A673 (cell line): ENCODE measurements at regions not wholly inside any gene's neighbourhood (a gene's known extent, or its start where the extent isn't known, plus 50 kb on each side); places are given as distances from the start of the nearest gene placed in this dataset.

ENCODE experiments used
- BruUV-seq: library from RNA; stranded (reverse); fragments of 400-500 nt; replicated peaks from 2 replicates; lab custom pipeline; 2021; lab: Mats Ljungman, UMichigan
- CTCF ChIA-PET: fragments of 300-600 bp; sonication (Branson Sonifier 250); formaldehyde crosslinking; loops from one replicate; lab custom pipeline; 2022; ENCODE audit warnings: antibody characterized with exemption; lab: Charles Lee
- POLR2A ChIA-PET: fragments of 300-600 bp; sonication (Branson Sonifier 250); formaldehyde crosslinking; loops from one replicate; lab custom pipeline; 2022; ENCODE audit warnings: antibody characterized with exemption; ENCODE audit not compliant: low non-redundant PET; lab: Charles Lee
- DNase-seq: peaks from one replicate; pipeline ENCODE4 v3.0.0-alpha.2; 2015; ENCODE audit warnings: low spot score
- H3K27ac ChIP-seq: fragments of 200-600 bp; sonication (generic); 2 replicates; pipeline ENCODE4 v1.5.1; 2016; ENCODE audit warnings: mixed run types, low read depth, mild to moderate bottlenecking, mixed read lengths, antibody characterized with exemption, low read length; ENCODE audit not compliant: poor library complexity, severe bottlenecking
- H3K27me3 ChIP-seq: fragments of 200-600 bp; sonication (generic); replicated peaks from 2 replicates; pipeline ENCODE4 v1.6.1; 2017; ENCODE audit warnings: mixed run types, low read depth, mild to moderate bottlenecking, mixed read lengths, antibody characterized with exemption, low read length; ENCODE audit not compliant: insufficient read depth, poor library complexity
- H3K36me3 ChIP-seq: fragments of 200-600 bp; sonication (generic); 2 replicates; pipeline ENCODE4 v1.6.1; 2016; ENCODE audit warnings: mixed run types, mild to moderate bottlenecking, mixed read lengths, antibody characterized with exemption, low read length; ENCODE audit not compliant: insufficient read depth, poor library complexity, severe bottlenecking
- H3K4me1 ChIP-seq: fragments of 200-600 bp; sonication (generic); 2 replicates; pipeline ENCODE4 v1.6.1; 2017; ENCODE audit warnings: mixed run types, mild to moderate bottlenecking, mixed read lengths, antibody characterized with exemption, low read length; ENCODE audit not compliant: insufficient read depth, poor library complexity, severe bottlenecking
- H3K4me3 ChIP-seq: fragments of 200-600 bp; sonication (generic); 2 replicates; pipeline ENCODE4 v1.5.1; 2016; ENCODE audit warnings: low read depth, mixed run types, mild to moderate bottlenecking, mixed read lengths, low read length; ENCODE audit not compliant: poor library complexity, severe bottlenecking
- H3K9me3 ChIP-seq: fragments of 200-600 bp; sonication (generic); 2 replicates; pipeline ENCODE4 v1.6.1; 2016; ENCODE audit warnings: mixed run types, low read depth, mild to moderate bottlenecking, mixed read lengths, antibody characterized with exemption, low read length; ENCODE audit not compliant: poor library complexity, severe bottlenecking
- EZH2 ChIP-seq: fragments of 200-600 bp; sonication (generic); IDR thresholded peaks from 2 replicates; pipeline ENCODE4 v1.6.1; 2017; ENCODE audit warnings: borderline replicate concordance, low read depth, mild to moderate bottlenecking, mixed read lengths, antibody characterized with exemption, low read length; ENCODE audit not compliant: poor library complexity, severe bottlenecking
- intact Hi-C: fragments of 100-400 bp; cut with micrococcal nuclease; formaldehyde crosslinking; loops from one replicate; pipeline ENCODE4 v1.10.0; 2022; ENCODE audit not compliant: unreplicated experiment
- TF ChIP-seq, protein P1 (sequence below): fragments of 300-800, 200-600 bp; sonication (generic); conservative IDR thresholded peaks from 2 replicates; pipeline ENCODE4 v1.5.1; 2017; ENCODE audit warnings: low read depth, mild to moderate bottlenecking, antibody characterized with exemption, low read length, moderate library complexity, mixed read lengths

DNA sequence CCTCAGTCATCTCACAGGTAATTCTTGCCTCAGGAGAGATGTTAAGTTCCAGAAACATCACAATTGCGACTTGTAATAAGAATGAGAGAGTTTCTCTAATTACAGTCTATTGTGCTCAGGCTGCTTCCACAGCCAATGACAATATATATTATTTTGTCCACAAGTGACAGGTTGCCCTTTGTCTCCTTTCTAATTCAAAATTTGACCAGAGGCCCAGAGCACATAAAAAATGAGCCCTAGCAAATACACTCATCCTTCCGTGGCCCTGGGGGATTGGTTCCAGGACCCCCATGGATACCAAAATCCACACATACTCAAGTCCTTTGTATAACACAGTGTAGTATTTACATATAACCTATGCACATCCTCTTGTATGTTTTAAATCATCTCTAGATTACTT lies 88.1 kb upstream of the TMEM170B start:
- no peak overlapping the region for H3K4me3 ChIP-seq
- intact Hi-C loops: no loop called here
- no peaks in the 10 kb centered on the region for H3K27me3 ChIP-seq
- H3K9me3 ChIP-seq: no peaks in the 10 kb centered on the region
- no peak overlapping the region for H3K27ac ChIP-seq
- DNase-seq: no peak
- H3K36me3 ChIP-seq: no peaks in the 10 kb centered on the region
- POLR2A ChIA-PET: no interaction called here
- no peaks in the 10 kb centered on the region for H3K4me1 ChIP-seq
- CTCF ChIA-PET: no interaction called here
- TF ChIP-seq, protein P1, sequence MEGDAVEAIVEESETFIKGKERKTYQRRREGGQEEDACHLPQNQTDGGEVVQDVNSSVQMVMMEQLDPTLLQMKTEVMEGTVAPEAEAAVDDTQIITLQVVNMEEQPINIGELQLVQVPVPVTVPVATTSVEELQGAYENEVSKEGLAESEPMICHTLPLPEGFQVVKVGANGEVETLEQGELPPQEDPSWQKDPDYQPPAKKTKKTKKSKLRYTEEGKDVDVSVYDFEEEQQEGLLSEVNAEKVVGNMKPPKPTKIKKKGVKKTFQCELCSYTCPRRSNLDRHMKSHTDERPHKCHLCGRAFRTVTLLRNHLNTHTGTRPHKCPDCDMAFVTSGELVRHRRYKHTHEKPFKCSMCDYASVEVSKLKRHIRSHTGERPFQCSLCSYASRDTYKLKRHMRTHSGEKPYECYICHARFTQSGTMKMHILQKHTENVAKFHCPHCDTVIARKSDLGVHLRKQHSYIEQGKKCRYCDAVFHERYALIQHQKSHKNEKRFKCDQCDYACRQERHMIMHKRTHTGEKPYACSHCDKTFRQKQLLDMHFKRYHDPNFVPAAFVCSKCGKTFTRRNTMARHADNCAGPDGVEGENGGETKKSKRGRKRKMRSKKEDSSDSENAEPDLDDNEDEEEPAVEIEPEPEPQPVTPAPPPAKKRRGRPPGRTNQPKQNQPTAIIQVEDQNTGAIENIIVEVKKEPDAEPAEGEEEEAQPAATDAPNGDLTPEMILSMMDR: no peak
- TF ChIP-seq EZH2: no peak
- BruUV-seq: no TSS peak

DNA sequence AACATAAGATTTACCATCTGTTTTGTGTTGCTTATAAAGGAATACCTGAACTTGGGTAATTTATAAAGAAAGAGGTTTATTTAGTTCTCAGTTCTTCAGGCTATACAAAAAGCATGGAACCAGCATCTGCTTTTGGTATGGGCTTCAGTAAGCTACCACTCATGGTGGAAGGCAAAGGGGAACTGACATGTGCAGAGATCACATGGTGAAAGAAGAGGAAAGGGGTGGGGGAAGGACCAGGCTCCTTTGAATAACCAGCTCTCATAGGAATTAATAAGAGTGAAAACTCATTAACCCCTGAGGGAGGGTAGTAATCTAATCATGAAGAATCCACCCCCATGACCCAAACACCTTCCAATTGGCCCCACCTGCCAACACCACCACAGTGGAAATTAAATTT lies 89.5 kb upstream of the TMEM170B start:
- no peak for DNase-seq
- H3K4me1 ChIP-seq: no peaks in the 10 kb centered on the region
- no peaks in the 10 kb centered on the region for H3K9me3 ChIP-seq
- no peak overlapping the region for H3K27ac ChIP-seq
- no peak for TF ChIP-seq EZH2
- TF ChIP-seq, protein P1: no peak
- no peaks in the 10 kb centered on the region for H3K27me3 ChIP-seq
- CTCF ChIA-PET: no interaction called here
- POLR2A ChIA-PET: no interaction called here
- H3K4me3 ChIP-seq: no peak overlapping the region
- no TSS peak for BruUV-seq
- intact Hi-C loops: no loop called here
- H3K36me3 ChIP-seq: no peaks in the 10 kb centered on the region

DNA sequence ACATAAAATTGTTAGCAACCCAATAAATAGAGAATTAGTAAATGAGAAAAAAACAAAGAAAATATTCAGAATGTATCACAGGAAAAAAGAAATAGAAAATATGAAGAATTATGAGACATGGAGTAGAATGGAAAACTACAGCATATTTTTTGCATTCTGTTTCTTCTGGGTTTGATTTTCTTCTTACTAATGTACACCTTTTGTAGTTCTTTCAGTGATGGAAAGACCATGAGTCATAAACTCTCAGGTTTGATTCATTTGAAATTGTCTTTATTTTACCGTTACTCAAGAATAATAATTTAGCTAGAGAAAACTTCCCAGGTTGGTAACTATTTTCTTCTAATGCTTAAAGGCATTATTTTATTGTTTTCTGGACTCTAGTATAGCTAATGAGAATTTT lies 90.3 kb upstream of the TMEM170B start:
- no peaks in the 10 kb centered on the region for H3K4me1 ChIP-seq
- H3K4me3 ChIP-seq: no peak overlapping the region
- BruUV-seq: no TSS peak
- TF ChIP-seq, protein P1: no peak
- TF ChIP-seq EZH2: no peak
- POLR2A ChIA-PET: no interaction called here
- no peak for DNase-seq
- H3K36me3 ChIP-seq: no peaks in the 10 kb centered on the region
- CTCF ChIA-PET: no interaction called here
- H3K27ac ChIP-seq: no peak overlapping the region
- H3K9me3 ChIP-seq: no peaks in the 10 kb centered on the region
- H3K27me3 ChIP-seq: no peaks in the 10 kb centered on the region
- intact Hi-C loops: no loop called here
